NCI-H2107 treated with DMSO at 0.1 percent for 48 hours (cell line): ENCODE measurements at regions not wholly inside any gene's neighbourhood (a gene's known extent, or its start where the extent isn't known, plus 50 kb on each side); places are given as distances from the start of the nearest gene placed in this dataset.
"Not testable (repeated sequence)": the region's sequence is repeated elsewhere in the genome, so short reads cannot be mapped to it uniquely, and the experiment has no call there.

Experiments
- DNase-seq: peaks from one replicate; lab custom pipeline; 2025; ENCODE audit not compliant: unreplicated experiment; lab: John Stamatoyannopoulos, UW

GRCh38 chr15:98263787-98264186 is 303.3 kb downstream of the ARRDC4 start:
- no peak for DNase-seq

DNA sequence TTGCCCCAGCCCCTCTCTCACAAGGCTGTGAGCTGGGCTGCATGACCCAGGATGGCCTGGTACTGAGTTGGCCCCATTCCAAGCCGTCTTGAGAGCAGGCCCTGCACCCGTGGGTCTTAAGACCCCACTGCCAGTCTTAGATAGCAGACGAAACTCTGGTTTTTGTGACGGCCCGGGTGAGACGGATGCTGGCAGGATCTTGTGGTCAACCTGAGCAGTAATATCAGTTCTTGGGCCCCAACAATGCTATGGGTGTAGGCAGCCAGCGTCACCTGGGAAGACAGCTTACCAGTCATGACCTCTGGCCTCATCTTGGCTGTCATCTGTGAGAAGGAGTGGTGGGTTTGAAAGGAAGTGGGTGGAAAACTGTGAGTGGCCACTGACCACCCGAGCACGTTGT is 305.8 kb downstream of the ARRDC4 start:
- DNase-seq = no peak

GRCh38 chr15:98268163-98268562 is 307.7 kb downstream of the ARRDC4 start:
- no peak for DNase-seq

GRCh38 chr15:98272625-98273024 is 312.1 kb downstream of the ARRDC4 start:
- no peak for DNase-seq

DNA sequence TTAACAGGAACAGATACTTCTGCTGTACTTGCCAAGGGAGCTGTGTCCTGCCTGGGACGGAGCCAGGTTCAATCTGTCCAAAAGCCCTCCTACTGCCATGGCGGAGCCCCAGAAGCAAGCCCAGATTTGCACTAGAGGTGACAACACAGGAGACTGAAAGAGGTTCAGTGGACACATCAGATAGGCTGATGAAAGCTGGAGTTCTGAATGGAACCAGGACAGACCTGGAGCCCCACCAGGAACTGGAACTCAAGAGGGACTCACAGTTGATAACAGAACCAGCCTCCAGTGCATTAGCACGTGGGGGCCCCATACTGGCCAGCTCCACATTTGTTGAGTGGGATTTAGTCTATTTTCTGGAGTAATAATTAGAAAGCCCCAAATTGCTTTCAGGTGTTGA is 315.5 kb downstream of the ARRDC4 start:
- no peak for DNase-seq

GRCh38 chr15:98277602-98278001 is 317.1 kb downstream of the ARRDC4 start:
- DNase-seq = no peak

DNA sequence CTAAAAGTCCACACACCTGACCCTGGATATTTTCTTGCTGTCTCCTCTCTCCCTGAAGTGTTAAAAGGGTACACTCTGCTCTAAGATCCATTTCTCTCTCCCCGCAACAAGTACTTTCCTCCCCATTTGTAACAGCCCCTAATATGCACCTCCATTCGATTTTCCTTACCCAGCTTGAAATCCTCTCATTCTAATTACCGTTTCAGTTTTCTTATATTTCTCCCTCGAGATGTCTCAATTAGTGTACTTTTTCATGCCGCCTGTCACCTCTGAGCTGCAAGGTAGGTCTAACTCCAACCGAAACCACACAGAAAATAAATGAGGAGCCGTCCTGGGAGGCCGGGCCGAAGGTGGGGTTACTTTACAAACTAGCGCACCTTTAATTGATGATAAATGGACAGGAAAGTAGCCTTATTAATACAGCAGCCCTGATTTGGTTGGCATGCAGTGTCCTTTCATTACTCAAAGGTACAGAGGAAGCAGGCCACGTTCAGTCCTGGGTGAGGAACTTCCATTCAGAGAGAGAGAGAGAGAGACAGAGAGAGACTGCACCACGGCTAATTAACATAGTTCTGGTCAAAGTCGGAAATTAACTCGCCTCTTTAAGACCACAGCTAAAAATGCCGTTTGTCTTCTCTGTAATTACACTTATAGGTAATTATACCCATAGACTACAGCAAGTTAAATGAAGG is 319.9 kb downstream of the ARRDC4 start:
- no peak for DNase-seq

DNA sequence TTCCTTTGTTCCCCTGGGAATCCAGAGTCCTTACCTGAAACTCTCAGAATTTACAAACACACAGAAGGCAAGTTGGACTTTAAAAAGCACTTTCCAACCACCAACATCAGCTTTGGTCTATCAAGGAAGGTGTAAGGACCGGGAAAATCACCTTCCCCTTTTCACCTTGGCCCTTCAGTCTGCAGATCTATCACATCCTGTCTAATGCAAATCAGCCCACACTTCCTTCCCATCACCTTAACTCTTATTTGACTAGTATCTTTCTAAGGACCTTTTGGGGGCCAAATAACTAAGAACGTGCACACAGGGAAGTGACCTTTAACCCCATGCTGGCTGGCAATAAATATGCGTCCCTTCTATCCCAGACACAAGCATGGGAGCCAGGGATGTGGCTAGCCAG is 320.6 kb downstream of the ARRDC4 start:
- no peak for DNase-seq

DNA sequence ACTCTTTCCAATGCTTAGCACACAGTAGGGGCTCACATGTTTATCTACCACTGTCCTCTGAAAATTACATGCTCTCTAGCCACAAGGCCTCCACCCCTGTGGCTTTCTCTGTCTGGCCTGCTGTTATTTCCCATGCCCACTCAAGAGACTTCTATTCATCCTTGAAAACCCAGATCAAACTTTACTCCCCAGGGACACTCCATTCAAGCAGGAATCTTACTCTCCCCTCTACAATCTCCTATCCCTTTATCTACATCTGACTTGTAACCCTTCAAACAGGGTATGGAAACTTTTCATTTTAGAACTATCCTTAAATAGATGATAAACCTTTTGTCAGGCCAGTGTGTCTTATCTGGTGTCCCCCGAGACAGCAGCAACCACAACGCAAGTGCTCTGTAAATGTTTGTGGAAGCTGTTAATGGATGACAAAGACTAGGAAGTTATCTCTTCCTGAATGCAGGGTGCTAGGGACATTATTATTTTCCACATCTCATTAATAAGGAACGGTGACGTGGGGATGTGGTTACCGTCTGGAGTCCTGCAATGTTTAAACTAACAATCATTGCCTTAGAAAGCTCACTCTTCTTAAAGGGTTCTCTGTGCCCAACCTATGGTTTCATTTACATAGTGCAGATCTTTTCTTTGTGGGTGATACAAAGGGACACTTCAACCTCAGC is 322.3 kb downstream of the ARRDC4 start:
- DNase-seq = no peak

- no peak for DNase-seq
These were observed 325.7 kb downstream of the ARRDC4 start for GRCh38 chr15:98286200-98286599.

DNA sequence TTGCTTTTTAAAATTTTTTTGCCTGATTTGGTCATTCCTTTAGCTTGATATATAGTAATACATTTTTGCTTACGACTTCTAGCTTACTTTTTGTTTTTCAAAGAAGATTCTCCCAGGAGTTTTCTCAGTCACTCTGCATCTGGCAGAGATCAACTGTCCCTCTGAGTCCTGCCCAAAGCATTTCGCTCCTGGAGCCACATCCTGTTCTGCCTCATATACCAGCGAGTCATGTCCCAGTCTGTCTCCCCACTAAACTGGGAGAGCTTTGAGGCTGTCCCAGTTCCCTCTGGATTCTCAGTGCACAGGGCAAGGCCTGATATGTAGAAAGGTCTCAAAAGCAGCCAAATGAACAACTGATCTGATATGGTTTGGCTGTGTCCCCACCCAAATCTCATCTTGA is 326.3 kb downstream of the ARRDC4 start:
- no peak for DNase-seq

GRCh38 chr15:98288091-98288590 is 327.6 kb downstream of the ARRDC4 start:
- DNase-seq = no peak

- DNase-seq = no peak
These were observed 329.2 kb downstream of the ARRDC4 start for GRCh38 chr15:98289747-98290146.

- no peak for DNase-seq
These were observed 332.1 kb downstream of the ARRDC4 start for GRCh38 chr15:98292442-98293240.

DNA sequence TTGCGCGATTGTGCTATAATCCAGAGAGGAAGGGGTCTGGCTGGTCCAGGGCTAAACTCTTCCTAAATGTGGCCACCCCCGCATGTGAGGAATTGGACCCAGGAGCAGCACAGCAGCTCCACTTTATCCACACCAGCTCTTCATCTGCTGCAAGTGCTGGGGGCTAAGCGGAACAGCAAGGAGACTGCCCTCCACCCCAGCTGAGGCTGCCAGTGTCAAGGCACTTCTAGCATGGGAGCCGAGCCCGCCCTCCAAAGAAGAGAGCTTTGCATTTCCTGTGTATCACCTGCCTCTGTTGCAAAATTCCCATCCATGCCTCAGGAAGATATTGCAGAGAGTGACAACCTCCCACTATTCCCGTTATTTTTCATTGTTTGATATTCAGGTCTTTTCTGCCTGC is 333.6 kb downstream of the ARRDC4 start:
- DNase-seq = no peak

GRCh38 chr15:98295101-98295759 is 334.7 kb downstream of the ARRDC4 start:
- not testable (repeated sequence) for DNase-seq

DNA sequence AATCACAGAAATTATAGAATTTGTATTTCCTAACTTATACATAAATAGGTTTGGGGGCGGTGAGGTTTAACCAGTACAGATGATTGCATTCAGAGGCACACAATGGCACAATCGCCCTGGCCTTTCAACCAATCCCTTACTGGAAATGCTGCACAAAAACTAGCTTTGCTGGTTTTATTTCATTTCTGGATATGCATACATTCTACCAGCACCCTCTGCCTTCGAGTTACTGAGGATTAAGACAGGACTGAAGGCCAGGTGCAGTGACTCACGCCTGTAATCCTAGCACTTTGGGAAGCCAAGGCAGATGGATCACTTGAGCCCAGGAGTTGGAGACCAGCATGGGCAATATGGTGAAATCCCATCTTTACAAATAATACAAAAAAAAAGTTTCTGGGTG is 336.1 kb downstream of the ARRDC4 start:
- DNase-seq = no peak

DNA sequence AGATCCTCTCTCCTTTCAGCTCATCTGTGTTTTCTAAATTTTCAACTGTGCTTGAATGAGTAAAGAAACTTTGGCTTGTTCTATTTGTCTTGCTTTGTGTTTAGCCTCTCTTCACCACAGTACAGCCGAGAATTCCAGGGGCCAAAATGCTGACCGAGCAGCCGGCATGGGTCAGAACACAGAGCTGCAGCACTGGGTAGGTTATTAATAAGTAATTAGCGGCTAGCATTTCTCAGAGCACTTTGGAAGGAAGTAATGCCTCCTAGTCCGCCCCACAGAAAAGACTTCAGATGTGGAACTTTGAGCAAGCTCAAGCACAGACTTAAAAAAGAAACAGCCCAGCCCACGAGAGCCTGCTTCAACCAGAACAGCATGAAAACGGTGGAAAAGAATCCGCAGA is 343.9 kb downstream of the ARRDC4 start:
- no peak for DNase-seq

- no peak for DNase-seq
These were observed 340.2 kb upstream of the IGF1R start for GRCh38 chr15:98308117-98308516.

DNA sequence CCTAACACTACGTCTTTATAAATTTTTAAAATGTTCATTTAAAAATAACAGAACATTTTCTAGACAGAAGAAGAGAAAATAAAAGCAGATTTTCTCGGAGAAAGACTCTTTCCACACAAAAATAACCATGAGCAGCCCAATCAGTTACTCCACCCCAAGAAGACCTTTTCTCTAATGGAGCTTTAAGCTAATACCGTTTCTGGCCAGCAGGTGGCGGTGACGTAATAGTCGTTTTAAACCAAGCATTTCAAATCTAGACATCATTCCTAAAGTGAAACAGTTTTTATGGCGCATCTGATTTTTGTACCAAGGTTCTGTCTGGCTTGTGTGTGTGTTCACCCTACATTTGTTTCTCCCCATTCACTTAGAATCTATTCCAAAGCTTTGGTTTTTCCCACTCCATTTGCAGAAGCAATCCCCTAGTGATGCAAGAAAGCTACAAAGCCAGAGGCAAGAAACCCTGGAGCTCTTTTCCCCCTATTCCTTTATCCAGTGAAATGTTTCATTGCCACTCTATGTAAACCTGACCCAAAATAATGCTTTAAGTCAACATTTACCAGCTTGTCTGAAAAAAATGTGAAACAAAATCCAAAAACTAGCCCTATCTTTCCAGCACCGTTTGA is 336.7 kb upstream of the IGF1R start:
- DNase-seq = peak; percentile 16

GRCh38 chr15:98312913-98313312 is 335.4 kb upstream of the IGF1R start:
- DNase-seq = no peak
